HG02798 (cell line): ENCODE measurements at regions not wholly inside any gene's neighbourhood (a gene's known extent, or its start where the extent isn't known, plus 50 kb on each side); places are given as distances from the start of the nearest gene placed in this dataset.

Experiments used
- ATAC-seq: cut with Tn5 transposase; IDR thresholded peaks from one replicate; pipeline ENCODE4 v1.9.1; 2021; ENCODE audit warnings: mild to moderate bottlenecking; ENCODE audit not compliant: unreplicated experiment, poor library complexity

DNA sequence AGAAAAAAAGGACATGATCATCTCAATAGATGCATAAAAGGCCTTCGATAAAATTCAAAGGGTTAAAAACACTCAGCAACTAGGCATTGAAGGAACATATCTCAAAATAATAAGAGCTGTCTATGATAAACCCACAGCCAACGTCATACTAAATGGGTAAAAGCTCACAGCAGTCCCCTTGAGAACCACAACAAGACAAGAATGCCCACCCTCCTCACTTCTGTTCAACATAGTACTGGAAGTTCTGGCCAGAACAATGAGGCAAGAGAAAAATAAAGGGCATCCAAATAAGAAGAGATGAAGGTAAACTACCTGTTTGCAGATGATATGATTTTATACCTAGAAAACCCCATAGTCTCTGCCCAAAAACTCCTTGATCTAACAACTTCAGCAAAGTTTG, 619.7 kb upstream of the LMCD1 start:
- ATAC-seq: no peak

DNA sequence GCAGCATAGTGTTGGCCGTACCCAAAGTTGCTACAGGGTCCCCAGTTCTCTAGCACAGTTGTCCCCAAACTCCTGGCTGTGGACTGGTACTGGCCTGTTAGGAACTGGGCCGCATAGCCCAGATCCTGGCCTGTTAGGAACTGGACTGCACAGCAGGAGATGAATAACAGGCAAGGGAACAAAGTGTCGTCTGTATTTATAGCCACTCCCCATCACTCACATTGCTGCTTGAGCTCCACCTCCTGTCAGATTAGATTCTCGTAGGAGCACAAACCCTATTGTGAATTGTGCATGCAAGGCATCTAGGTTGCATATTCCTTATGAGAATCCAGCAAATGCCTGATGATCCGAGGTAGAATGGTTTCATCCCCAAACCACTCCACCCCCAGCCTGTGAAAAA, 604.0 kb upstream of the LMCD1 start:
- ATAC-seq: no peak

DNA sequence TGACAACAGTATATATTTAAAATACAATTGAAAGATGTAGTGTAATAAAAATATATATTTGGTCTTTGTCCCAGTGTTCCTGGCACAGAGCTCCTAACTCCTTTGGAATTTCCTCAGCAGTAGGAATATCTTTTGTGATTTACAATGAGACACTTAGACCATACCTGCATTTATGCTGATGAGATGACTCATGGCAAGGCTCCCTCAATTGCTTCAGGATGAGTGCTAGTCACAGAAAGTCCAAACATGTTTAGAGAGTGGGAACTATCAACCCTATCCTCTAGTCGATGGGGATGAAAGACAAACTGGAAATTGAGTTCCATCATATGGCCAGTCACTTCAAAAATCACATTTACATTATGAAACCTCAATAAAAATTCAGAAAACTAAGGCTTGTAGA, 588.3 kb upstream of the LMCD1 start:
- no peak for ATAC-seq

DNA sequence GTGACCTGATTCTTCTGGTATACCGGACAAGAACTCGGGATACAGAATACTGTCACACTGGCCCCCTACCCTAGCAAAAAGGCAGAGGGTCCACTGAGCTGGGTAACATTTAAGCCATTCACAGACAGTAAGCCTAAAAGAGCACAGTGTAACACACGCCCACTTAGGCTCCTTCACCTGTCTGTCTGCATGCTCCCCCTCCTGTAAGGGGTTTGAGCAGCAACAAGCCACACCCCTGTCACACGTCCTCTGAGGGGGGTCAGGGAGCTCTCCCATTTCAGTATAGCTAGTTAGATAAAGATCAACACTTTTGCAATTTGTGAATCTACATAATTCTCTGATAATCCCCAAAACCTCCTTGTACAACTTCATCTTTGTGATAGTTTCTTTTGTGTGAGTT, 586.3 kb upstream of the LMCD1 start:
- no peak for ATAC-seq

DNA sequence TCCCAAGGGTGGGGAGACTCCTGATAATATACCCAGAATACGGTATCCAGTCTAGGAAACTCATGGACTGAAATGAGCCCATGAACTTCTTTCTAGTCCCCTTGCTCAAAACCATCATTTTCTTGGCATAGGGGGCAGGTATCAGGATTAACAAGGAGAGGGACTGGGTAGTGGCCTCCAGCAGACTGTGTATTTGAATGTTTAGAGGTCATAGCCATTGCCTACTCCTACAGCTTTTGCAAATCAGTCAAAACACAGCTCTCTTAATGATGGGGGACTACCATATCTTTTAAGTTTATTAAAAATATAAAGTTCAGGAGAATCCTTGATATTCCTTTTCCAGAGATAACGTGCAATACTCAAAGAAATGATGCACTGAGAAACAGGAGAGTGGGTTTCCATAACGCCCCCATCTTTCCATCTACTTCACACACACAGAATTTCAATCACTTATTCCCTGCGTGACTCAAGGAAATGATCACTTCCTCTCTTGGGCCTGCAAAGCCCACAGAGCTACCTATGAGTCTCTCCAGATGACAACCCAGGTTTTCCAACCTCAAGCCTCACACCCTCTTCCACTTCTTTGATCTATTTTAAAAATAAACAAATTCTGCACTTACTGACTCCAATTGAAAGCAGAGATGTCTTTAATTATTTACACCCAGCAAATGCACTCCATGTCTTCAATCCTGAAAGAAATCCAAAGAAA, 584.0 kb upstream of the LMCD1 start:
- no peak for ATAC-seq

DNA sequence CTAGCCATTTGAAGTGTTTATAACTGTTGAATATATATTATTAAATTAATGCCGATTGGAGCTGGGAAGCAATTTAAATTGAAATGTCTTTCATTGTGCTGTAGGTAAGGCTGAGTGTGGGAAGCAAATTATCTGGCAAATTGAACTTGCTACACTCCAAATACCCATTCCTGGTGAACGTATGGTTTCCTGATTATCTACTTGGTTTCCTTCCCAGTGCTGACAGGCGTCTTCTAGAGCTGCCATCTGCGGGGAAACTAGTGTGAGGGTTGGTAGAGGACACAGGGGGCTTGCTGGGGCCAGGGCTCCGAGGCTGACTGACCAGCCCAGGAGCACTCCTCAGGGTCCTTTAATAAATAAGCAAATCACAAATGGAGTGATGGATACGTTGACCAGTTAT, 581.4 kb upstream of the LMCD1 start:
- ATAC-seq: no peak

DNA sequence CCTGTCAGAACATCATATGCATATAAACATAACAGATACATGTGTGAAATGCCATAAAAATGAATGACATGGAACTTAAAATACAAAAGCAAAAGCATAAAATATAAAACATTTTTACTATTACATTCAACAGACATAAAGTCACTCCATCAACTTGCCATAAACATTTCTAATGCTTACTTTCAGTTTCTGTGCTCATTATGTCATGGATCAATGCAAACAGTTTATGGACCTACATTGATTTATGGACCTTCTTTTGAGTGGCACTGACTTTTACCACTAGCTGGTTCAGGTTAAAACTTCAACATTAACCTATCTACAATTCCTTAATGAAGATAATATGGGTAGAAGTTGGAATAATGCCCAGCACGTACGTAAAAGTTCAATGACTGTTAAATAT, 577.4 kb upstream of the LMCD1 start:
- no peak for ATAC-seq

DNA sequence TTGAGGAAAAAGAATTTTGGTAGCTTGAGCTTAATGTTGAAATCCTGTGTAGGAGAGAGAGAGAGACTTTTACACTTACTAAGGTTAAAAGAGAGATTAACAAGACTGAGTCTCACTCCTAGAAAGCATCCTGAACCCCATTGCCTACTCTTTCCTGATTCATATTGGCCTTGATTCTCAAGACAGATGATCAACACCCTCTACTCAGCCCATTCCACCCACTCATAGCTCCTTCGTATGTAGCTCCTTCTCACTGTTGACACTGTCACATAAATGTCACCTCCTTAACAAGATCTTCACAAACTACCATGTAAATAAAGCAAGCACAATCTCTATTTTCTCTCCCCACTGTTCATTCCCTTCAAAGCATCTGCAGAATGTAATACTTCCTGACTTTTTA, 574.6 kb upstream of the LMCD1 start:
- no peak for ATAC-seq

DNA sequence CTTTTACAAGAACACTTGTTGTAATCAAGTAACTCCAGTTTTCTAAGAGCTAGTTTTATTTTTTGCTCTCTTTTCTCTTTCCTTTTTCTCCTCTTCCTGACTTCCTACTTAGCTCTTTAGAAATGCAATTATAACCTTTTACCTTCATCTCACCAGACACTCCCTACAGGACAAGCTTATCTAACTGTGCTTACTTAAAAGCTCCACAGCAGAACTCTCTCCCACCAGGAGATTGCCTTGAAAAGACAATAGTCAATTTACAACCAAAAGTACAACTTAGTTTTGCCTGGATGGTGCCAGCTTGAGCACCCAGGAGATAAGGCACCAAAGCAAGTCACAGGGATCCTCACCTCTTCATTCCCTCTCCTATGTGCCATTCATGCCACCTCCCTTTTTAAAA, 573.8 kb upstream of the LMCD1 start:
- ATAC-seq: no peak

DNA sequence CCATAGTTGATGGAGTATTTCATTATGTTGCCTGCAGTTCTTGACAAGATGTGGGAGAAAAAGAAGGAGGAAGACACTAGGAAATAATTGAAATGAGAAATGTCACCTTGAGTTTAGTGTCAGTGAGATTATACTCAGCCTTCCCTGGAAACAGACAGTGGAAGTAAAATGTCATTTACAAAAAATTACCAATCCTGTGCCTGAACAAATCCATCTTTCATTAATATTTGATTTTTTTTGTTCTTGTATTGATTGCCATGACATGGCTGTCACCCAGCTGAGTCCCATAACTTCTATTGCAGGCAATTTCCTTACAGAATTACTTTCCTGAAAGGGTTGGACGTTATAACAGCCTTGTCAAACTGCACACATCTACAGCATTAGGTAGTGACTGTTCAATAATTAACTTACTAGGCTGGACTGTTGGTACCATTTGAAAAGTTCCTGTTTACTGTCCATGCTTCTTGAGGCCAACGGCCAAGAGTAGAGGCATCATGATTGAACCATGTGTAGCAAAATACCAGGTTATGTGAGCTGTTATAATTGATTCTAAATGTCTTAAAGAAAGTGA, 572.2 kb upstream of the LMCD1 start:
- ATAC-seq: no peak

DNA sequence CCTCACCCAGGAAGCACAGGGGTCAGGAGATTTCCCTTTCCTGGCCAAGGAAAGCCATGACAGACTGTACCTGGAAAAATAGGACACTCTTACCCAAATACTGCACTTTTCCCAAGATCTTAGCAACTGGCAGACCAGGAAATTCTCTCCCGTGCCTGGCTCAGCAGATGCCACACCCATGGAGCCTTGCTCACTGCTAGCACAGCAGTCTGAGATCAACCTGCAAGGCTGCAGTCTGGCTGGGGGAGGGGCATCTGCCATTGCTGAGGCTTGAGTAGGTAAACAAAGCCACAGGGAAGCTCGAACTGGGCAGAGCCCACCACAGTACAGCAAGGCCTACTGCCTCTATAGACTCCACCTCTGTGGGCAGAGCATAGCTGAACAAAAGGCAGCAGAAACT, 567.3 kb upstream of the LMCD1 start:
- ATAC-seq: no peak

DNA sequence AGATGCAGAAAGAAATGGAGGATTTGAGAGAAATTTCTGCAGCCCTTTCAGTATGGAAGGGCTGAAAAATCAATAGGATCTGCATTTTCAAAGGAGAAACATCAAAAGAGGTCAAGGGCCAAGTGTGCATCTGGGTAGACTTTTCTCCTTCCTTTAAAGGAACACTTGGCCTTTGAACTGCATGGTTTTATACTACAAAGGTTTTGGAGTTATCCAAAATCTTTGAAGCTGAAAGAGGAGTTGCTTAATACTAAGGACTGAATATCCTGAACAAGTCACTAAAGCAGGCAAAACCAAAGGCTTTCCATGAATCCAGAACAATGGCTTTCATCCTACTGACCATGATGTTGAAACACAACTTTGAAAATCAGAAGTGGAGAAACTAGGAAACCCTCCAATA, 553.7 kb upstream of the LMCD1 start:
- no peak for ATAC-seq

DNA sequence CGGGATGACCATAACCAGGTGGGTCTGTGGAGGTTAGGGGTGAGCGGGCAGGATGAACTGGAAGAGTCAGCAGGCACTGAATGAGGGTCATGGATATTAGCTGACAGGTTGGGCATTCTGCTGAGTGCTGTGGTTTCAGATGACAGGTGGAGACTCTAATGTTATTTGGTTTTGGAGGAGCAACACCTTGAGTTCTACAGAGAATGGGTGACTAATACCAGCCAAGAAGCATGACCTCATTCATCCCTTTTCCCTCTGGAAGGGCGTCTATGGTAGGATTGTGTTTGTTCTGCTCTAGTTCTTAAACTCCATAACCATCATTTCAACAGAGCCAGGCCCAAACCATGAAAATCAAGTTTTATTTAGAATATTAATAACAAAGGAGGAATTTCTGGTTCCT, 550.7 kb upstream of the LMCD1 start:
- no peak for ATAC-seq

DNA sequence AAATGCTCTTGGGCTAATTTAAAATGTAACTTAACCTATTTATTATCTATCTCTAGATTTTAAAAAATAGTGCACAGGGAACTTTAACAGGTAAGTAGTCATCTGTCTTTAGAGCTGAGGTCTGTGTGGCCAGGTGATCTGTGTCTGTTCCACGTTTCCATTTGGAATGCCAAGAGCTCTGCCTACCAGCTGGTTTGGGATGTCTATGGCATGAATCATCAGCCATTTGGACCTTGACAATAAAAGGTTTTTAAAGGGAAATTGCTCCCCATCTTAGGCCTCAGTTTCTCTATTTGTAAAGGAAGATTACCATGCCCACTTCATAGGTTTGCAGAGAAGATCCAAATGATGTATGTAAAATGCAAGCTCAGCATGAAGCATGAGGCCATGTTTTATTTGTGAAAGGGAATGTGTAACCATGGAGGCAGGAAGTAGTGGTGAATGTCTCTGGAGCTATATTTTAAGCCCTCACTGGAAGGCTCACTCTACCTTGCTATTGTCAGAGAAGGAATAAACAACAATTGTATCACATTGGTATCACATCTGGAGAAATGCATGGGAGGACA, 548.1 kb upstream of the LMCD1 start:
- ATAC-seq: no peak

DNA sequence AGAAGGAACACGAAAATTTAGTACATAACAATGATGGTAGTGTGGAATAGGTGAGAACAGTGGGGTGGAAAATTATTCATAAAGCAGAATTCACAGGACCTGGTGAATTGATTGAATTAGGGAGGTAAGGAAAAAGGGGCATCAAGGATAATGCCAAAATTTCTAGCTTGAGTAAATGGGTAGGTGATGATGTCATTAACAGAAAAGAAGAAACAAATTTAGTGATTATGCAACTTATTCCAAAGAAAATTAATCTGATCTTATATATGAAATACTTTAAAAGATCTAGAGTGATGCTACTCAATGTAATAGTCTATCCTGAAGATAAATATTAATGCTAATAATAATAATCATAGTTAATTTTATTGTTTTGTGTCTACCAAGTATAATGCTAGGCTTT, 544.6 kb upstream of the LMCD1 start:
- ATAC-seq: no peak

DNA sequence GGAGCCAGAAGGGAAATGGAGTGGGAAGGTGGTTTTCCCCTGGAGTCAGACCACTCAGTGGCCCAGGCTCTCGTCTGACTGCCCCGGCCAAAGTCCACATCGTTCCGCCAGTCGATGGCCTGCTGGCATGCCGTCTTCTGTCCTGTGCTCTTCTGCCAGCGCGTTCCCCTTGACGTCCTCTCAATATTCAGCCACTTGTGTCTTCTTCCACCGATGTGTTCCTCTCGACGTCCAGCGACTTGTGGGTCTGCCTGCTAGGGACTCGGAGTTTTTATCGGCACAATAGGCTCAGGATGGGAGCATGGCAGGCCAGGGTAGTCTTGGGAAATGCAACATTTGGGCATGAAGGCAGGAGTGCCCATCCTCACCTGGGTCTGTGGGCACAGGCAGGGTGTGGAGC, 542.5 kb upstream of the LMCD1 start:
- ATAC-seq: no peak

DNA sequence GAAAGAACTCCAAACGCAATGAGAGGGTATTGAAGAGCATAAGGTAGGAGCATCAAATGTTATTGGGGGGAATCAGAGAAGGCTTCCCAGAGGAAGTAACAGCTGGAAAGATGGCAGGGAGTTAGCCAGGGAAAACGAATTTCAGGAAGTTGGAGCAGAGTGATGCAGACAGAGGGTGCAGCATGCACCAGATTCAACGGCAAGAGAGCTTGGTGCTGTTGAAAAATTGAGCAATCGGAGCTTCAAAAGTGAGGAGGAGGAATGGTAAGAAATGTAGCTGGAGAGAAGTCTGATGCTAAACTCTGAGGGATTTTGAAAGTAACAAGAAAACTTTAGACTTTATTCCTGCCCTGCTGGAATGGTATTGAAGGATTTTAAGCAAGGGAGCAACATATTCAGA, 541.0 kb upstream of the LMCD1 start:
- no peak for ATAC-seq

DNA sequence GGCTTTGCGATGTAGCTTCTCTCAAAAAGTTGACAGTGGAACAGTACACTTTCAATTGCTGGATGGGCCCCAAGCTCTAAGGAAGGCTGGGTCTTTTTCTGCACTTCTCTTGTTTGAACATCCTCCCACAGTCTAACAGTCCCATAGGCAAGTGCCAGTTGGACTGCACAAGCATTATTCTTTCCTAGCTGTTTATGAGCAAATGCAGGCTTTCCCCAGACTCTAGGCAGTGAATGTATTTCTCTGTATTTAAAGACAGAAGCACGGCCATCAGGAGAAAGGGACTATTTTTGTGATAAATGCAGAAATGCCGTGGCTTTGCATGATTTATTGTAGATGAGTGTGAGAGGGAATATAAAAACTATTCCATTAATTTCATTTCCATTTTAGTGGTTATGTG, 539.3 kb upstream of the LMCD1 start:
- no peak for ATAC-seq

DNA sequence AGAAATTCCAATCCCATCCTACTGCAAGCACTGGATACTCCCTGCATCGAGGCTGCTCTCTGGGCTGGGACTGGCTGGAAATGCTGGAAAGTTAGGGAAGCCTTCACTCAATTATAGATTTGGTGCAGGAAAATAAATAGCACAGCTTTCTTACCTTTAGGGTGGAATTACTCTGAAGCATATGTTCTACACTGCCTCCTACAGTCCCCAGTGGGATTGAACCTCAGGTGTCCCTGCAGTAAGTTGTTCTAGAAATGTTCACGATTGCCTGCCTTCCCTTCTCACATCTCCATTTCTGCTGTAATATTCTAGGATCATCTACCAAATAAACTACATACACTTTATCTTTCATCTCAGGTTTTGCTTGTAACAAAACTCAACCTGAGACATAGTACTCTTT, 536.7 kb upstream of the LMCD1 start:
- no peak for ATAC-seq

DNA sequence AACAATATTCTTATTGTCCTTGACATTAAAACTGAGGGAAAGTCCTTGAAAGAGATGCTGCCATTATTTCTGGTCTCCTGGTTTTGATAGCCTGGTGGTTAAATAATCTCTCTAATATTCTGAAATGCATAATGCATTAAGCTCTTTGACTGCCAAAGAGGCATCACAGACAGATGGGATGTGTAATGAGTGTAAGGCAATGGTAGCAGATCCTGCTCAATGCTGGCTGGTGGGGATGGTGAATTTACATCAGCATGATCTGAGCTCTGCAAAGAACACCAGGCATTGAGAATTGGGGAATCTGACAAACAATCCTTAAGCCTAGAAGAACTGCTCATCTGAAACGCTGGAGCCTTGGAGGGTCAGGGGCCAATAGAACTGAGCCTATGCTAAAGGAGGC, 528.6 kb upstream of the LMCD1 start:
- ATAC-seq: no peak

DNA sequence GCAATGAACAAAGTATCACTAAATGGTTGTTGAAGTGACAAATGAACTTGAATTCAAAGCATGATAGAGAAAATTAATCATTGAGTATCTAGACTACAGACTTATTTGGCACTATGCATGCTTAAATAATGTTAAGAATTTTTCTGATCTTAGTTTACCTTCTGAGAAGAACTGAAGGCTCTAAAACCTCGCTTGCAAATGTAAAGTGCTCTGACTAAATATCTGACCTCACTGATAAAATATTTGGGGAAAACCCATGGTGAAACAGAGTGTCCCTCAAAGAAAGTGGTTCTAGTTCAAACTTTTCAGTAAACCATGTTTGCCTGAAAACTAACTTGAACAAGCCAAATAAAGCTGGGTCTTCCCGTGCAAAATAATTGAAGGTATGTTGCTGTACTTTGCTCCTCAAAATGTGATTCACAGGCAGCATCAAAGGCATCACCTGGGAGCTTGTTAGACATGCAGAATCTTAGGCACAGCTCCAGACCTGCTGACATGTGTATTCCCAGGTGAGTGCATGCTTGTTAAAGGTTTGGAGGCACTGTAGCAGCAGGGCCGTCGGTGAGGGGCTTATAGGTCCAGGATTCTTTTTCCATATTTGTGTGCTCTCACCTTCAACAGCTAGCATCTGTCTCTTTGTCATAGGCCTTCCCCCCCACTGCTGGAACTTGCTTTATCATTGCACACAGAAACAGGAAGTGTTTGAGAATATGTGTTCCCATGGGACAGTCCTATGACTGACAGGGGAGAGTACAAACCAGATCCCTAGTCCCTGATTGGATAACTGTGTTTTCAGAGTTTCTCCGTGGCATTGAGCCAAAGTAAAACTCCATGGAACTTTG, 524.2 kb upstream of the LMCD1 start:
- peak; percentile 68 for ATAC-seq

DNA sequence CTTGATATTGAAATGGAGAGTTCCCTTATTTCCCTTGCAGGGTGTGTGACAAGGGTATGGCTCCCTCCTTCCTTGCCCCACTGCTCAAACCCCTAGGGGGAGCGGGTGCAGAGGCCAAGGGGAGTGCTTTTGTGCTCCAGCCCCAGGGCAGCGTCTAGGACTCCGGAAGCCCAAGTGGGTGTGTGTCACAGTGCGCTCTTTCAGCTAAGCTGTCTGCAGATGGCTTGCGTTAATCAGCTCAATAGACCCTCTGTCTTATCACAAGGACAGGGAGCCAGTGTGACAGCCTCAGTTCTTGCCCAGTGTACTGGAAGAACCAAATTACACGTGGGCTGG, 523.6 kb upstream of the LMCD1 start:
- peak; percentile 20 for ATAC-seq
